GM23338 (cell line): ENCODE measurements at regions not wholly inside any gene's neighbourhood (a gene's known extent, or its start where the extent isn't known, plus 50 kb on each side); places are given as distances from the start of the nearest gene placed in this dataset.

ENCODE experiments used
- EZH2 ChIP-seq: fragments of 200-600 bp; sonication (generic); IDR thresholded peaks from one replicate; pipeline ENCODE4 v1.8.0; 2017; ENCODE audit warnings: antibody characterized with exemption, mild to moderate bottlenecking, low read depth; ENCODE audit not compliant: unreplicated experiment
- POLR2AphosphoS5 ChIP-seq: IDR thresholded peaks from 2 replicates; pipeline ENCODE4 v1.6.1; 2016; ENCODE audit warnings: antibody characterized with exemption, low read depth
- TF ChIP-seq, protein P1 (sequence below), 2 experiments: fragments of 200-600 bp in 1 of 2; sonication (generic) in 1 of 2; conservative IDR thresholded peaks; 2 replicates each; pipeline versions ENCODE4 v1.5.1 to v1.6.1; 2016 to 2017; ENCODE audit warnings: antibody characterized with exemption in 2 of 2, low read depth in 2 of 2, mild to moderate bottlenecking in 2 of 2, moderate library complexity in 1 of 2
- TF ChIP-seq, protein P2 (sequence below): IDR thresholded peaks from one replicate; pipeline ENCODE4 v1.6.1; 2018; ENCODE audit warnings: antibody characterized with exemption; ENCODE audit not compliant: unreplicated experiment

DNA sequence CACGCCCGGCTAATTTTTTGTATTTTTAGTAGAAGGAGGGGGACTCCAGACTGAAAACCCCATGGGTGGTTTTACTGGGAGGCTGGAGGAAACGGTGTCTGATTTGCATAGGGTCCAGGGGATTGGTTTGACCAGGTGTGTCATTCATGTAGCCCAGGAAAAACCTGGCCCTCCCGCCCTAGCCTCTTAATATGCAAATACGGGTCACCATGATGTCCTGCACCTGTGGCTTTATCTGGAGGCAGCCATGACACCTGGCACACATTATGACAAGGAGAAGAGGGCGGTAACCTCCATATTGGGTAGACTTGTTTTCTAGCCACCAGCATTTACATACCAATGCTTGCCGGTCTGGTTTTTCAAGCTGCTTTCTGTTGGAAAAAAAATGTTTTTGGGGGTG lies 68.0 kb downstream of the TRIL start:
- TF ChIP-seq, protein P1, sequence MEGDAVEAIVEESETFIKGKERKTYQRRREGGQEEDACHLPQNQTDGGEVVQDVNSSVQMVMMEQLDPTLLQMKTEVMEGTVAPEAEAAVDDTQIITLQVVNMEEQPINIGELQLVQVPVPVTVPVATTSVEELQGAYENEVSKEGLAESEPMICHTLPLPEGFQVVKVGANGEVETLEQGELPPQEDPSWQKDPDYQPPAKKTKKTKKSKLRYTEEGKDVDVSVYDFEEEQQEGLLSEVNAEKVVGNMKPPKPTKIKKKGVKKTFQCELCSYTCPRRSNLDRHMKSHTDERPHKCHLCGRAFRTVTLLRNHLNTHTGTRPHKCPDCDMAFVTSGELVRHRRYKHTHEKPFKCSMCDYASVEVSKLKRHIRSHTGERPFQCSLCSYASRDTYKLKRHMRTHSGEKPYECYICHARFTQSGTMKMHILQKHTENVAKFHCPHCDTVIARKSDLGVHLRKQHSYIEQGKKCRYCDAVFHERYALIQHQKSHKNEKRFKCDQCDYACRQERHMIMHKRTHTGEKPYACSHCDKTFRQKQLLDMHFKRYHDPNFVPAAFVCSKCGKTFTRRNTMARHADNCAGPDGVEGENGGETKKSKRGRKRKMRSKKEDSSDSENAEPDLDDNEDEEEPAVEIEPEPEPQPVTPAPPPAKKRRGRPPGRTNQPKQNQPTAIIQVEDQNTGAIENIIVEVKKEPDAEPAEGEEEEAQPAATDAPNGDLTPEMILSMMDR (conservative IDR thresholded peaks at IDR 0.05; ENCODE audit: low read depth in 2 of 2): no peak
- TF ChIP-seq EZH2 (no peak), POLR2AphosphoS5 (no peak)
- TF ChIP-seq, protein P2, sequence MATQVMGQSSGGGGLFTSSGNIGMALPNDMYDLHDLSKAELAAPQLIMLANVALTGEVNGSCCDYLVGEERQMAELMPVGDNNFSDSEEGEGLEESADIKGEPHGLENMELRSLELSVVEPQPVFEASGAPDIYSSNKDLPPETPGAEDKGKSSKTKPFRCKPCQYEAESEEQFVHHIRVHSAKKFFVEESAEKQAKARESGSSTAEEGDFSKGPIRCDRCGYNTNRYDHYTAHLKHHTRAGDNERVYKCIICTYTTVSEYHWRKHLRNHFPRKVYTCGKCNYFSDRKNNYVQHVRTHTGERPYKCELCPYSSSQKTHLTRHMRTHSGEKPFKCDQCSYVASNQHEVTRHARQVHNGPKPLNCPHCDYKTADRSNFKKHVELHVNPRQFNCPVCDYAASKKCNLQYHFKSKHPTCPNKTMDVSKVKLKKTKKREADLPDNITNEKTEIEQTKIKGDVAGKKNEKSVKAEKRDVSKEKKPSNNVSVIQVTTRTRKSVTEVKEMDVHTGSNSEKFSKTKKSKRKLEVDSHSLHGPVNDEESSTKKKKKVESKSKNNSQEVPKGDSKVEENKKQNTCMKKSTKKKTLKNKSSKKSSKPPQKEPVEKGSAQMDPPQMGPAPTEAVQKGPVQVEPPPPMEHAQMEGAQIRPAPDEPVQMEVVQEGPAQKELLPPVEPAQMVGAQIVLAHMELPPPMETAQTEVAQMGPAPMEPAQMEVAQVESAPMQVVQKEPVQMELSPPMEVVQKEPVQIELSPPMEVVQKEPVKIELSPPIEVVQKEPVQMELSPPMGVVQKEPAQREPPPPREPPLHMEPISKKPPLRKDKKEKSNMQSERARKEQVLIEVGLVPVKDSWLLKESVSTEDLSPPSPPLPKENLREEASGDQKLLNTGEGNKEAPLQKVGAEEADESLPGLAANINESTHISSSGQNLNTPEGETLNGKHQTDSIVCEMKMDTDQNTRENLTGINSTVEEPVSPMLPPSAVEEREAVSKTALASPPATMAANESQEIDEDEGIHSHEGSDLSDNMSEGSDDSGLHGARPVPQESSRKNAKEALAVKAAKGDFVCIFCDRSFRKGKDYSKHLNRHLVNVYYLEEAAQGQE: no peak
